ENCODE measurements at regions not wholly inside any gene's neighbourhood (a gene's known extent, or its start where the extent isn't known, plus 50 kb on each side); places are given as distances from the start of the nearest gene placed in this dataset.

DNA sequence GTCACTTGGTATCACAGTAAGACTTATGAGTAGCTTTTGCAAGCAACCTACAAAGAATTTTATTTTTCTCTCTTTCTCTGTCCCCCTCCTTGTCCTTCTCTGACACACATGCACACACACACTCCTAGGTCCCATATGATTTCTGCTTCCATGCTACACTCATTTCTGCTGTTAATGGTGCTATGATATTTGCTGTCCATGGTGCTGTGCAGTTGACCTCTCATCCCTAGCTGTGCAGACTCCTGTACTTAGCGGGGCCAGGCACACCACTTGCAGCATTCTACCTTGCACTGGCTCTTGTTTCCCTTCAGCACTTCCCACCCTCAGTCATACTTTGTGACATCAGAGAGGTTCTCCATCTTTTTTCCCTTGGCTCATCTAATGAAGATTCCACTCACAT is 158.9 kb upstream of the CNTNAP4 start:
- TF ChIP-seq TARDBP (IDR thresholded peaks at IDR 0.05): no peak
- TF ChIP-seq FOXA1 (IDR thresholded peaks at IDR 0.05): no peak
- TF ChIP-seq CTBP1 (IDR thresholded peaks at IDR 0.05; ENCODE audit: borderline replicate concordance): no peak
- TF ChIP-seq HDGF (IDR thresholded peaks at IDR 0.05; ENCODE audit: borderline replicate concordance): no peak
- TF ChIP-seq ZNF384 (IDR thresholded peaks at IDR 0.05): no peak
- TF ChIP-seq SUZ12 (IDR thresholded peaks at IDR 0.05): no peak
- TF ChIP-seq ELF4 (IDR thresholded peaks at IDR 0.05): no peak
- no peak for TF ChIP-seq NFRKB (IDR thresholded peaks at IDR 0.05)
- no peak for TF ChIP-seq BHLHE40 (IDR thresholded peaks at IDR 0.05; ENCODE audit: borderline replicate concordance)
- TF ChIP-seq FOXK2 (IDR thresholded peaks at IDR 0.05): no peak
- no peak for TF ChIP-seq ARNT (IDR thresholded peaks at IDR 0.05)

All from HEK293T (cell line).